WTC11 (cell line): ENCODE measurements at regions not wholly inside any gene's neighbourhood (a gene's known extent, or its start where the extent isn't known, plus 50 kb on each side); places are given as distances from the start of the nearest gene placed in this dataset.

Experiments
- ATAC-seq: fragments of 200-7000 bp; cut with Tn5 transposase; 2 replicates; pipeline ENCODE4 v1.10.0; 2021; ENCODE audit warnings: mild to moderate bottlenecking, moderate library complexity
- CTCF ChIA-PET: fragments of 300-600 bp; sonication (Branson Sonifier 250); formaldehyde crosslinking; loops from one replicate; lab custom pipeline; 2021; ENCODE audit warnings: antibody characterized with exemption; lab: Charles Lee
- POLR2A ChIA-PET: fragments of 350-600 bp; sonication (Branson Sonifier 250); formaldehyde crosslinking; loops from one replicate; lab custom pipeline; 2021; ENCODE audit warnings: antibody characterized with exemption; lab: Charles Lee
- DNase-seq: peaks from one replicate; pipeline ENCODE4 v3.0.0; 2021; ENCODE audit warnings: low spot score
- H3K27ac Mint-ChIP-seq: 2 replicates; pipeline ENCODE4 v1.8.0; 2021; ENCODE audit warnings: mixed read lengths
- H3K27me3 Mint-ChIP-seq: 2 replicates; pipeline ENCODE4 v1.8.0; 2021; ENCODE audit warnings: low read depth, mild to moderate bottlenecking, moderate library complexity, mixed read lengths
- H3K36me3 Mint-ChIP-seq: 2 replicates; pipeline ENCODE4 v1.8.0; 2021; ENCODE audit warnings: mixed read lengths
- H3K4me1 Mint-ChIP-seq: 2 replicates; pipeline ENCODE4 v1.8.0; 2022; ENCODE audit warnings: mixed read lengths
- H3K4me3 Mint-ChIP-seq: 2 replicates; pipeline ENCODE4 v1.8.0; 2021; ENCODE audit warnings: mild to moderate bottlenecking, moderate library complexity, mixed read lengths
- H3K9me3 Mint-ChIP-seq: 2 replicates; pipeline ENCODE4 v1.8.0; 2021; ENCODE audit warnings: mixed read lengths
- CREM ChIP-seq: sonication (generic); formaldehyde crosslinking; IDR thresholded peaks from 2 replicates; pipeline ENCODE4 v1.8.1; 2022; ENCODE audit warnings: mild to moderate bottlenecking, missing genetic modification reagents, moderate library complexity
- ELF4 ChIP-seq: sonication (generic); formaldehyde crosslinking; IDR thresholded peaks from 2 replicates; pipeline ENCODE4 v1.8.1; 2022; ENCODE audit warnings: low read depth, mild to moderate bottlenecking, moderate library complexity, missing genetic modification reagents
- EMX1 ChIP-seq: fragments of 250-450 bp; sonication (Bioruptor Pico); IDR thresholded peaks from 2 replicates; pipeline ENCODE4 v1.8.0; 2021; ENCODE audit warnings: mild to moderate bottlenecking
- HMGA2 ChIP-seq: fragments of 250-450 bp; sonication (Bioruptor Pico); IDR thresholded peaks from 2 replicates; pipeline ENCODE4 v1.4.0; 2021; ENCODE audit warnings: mild to moderate bottlenecking, moderate library complexity
- JUN ChIP-seq: sonication (generic); formaldehyde crosslinking; IDR thresholded peaks from 2 replicates; pipeline ENCODE4 v1.8.0; 2023; ENCODE audit warnings: mild to moderate bottlenecking, missing genetic modification reagents
- SMAD3 ChIP-seq: sonication (generic); formaldehyde crosslinking; IDR thresholded peaks from 2 replicates; pipeline ENCODE4 v1.8.0; 2022; ENCODE audit warnings: missing genetic modification reagents, mild to moderate bottlenecking, borderline replicate concordance
- ZBTB21 ChIP-seq: sonication (generic); formaldehyde crosslinking; IDR thresholded peaks from 2 replicates; pipeline ENCODE4 v1.8.1; 2023; ENCODE audit warnings: mild to moderate bottlenecking, missing genetic modification reagents, borderline replicate concordance
- ZNF219 ChIP-seq: sonication (generic); formaldehyde crosslinking; IDR thresholded peaks from 2 replicates; pipeline ENCODE4 v1.8.0; 2023; ENCODE audit warnings: missing genetic modification reagents, mild to moderate bottlenecking, borderline replicate concordance
- ZNF232 ChIP-seq: sonication (generic); formaldehyde crosslinking; IDR thresholded peaks from 2 replicates; pipeline ENCODE4 v1.8.0; 2022; ENCODE audit warnings: mild to moderate bottlenecking, missing genetic modification reagents
- ZNF317 ChIP-seq: sonication (generic); formaldehyde crosslinking; IDR thresholded peaks from 2 replicates; pipeline ENCODE4 v1.8.1; 2023; ENCODE audit warnings: low read depth, mild to moderate bottlenecking, moderate library complexity, missing genetic modification reagents, borderline replicate concordance
- ZNF396 ChIP-seq: fragments of 250-450 bp; sonication (Bioruptor Pico); IDR thresholded peaks from 2 replicates; pipeline ENCODE4 v1.8.0; 2021; ENCODE audit warnings: mild to moderate bottlenecking, moderate library complexity, borderline replicate concordance
- TF ChIP-seq, protein P1 (sequence below): fragments of 250-450 bp; sonication (Bioruptor Pico); IDR thresholded peaks from 2 replicates; pipeline ENCODE4 v1.9.0; 2021; ENCODE audit warnings: mild to moderate bottlenecking, borderline replicate concordance
- TF ChIP-seq, protein P2 (sequence below): sonication (generic); formaldehyde crosslinking; conservative IDR thresholded peaks from 2 replicates; pipeline ENCODE4 v1.8.1; 2022; ENCODE audit warnings: mild to moderate bottlenecking, missing genetic modification reagents
- TF ChIP-seq, protein P3 (sequence below): sonication (generic); formaldehyde crosslinking; IDR thresholded peaks from 2 replicates; pipeline ENCODE4 v1.8.1; 2023; ENCODE audit warnings: mild to moderate bottlenecking, missing genetic modification reagents
- TF ChIP-seq, protein P4 (sequence below): sonication (generic); formaldehyde crosslinking; IDR thresholded peaks from 2 replicates; pipeline ENCODE4 v1.8.0; 2022; ENCODE audit warnings: mild to moderate bottlenecking, missing genetic modification reagents
- TF ChIP-seq, protein P5 (sequence below): fragments of 250-450 bp; sonication (Bioruptor Pico); conservative IDR thresholded peaks from 2 replicates; pipeline ENCODE4 v1.9.0; 2021; ENCODE audit warnings: mild to moderate bottlenecking
- TF ChIP-seq, protein P6 (sequence below): fragments of 250-450 bp; sonication (Bioruptor Pico); IDR thresholded peaks from 2 replicates; pipeline ENCODE4 v2.1.2; 2022; ENCODE audit warnings: mild to moderate bottlenecking, moderate library complexity
- TF ChIP-seq, protein P7 (sequence below): sonication (generic); formaldehyde crosslinking; IDR thresholded peaks from 2 replicates; pipeline ENCODE4 v1.8.1; 2023; ENCODE audit warnings: mild to moderate bottlenecking, missing genetic modification reagents
- TF ChIP-seq, protein P8 (sequence below): fragments of 250-450 bp; sonication (Bioruptor Pico); IDR thresholded peaks from 2 replicates; pipeline ENCODE4 v1.8.0; 2021; ENCODE audit warnings: mild to moderate bottlenecking
- TF ChIP-seq, protein P9 (sequence below): sonication (generic); formaldehyde crosslinking; IDR thresholded peaks from 2 replicates; pipeline ENCODE4 v1.8.1; 2023; ENCODE audit warnings: mild to moderate bottlenecking, missing genetic modification reagents, moderate library complexity
- TF ChIP-seq, protein P10 (sequence below): fragments of 250-450 bp; sonication (Bioruptor Pico); IDR thresholded peaks from 2 replicates; pipeline ENCODE4 v1.9.0; 2021; ENCODE audit warnings: mild to moderate bottlenecking

DNA sequence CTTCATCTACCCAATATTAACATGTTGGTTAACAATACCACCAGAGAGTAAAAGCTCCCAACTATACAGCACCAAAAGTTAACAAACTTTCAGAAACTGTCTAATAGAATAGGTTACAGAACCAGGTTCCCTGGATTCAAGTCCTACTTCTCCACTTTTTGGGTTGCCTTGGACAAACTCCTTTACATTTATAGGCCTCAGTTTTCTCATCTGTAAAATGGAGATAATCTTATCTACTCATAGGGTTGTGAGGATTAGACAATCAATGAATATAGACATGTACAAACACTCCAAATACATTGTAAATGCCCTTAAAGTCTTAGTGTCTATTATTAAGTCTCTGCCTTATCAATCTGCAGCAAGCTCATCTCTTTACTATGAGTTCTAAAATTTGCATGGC, 435.2 kb downstream of the ZFHX3 start:
- peaks cover 19% of the 10 kb centered on the region for H3K9me3 Mint-ChIP-seq
- DNase-seq = no peak

DNA sequence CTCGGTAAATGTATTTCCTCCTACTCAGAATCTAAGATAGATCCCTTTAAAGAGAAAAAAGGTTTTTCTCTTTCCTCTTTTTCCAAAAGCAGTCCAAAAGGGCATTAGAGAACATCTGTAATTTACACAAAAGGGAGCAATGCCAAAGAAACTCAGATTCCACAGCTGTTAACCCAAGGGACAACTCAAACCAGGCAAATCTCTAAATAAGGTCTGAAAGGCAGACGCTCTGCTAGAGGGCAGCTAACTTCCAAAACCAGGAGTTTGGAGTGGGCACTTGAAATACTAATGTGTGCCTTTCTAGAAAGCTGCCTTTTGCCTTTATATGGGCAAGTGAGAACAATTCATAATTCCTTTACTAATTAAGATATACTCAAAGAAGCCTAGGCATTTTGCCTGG, 435.7 kb downstream of the ZFHX3 start:
- DNase-seq (no peak), ATAC-seq (no peak)
- Mint-ChIP-seq H3K36me3 (peaks cover 19% of the 10 kb centered on the region), H3K4me3 (no peak overlapping the region), H3K9me3 (peaks cover 15% of the 10 kb centered on the region), H3K27me3 (no peaks in the 10 kb centered on the region), H3K27ac (no peak overlapping the region), H3K4me1 (peaks cover 24% of the 10 kb centered on the region)
- POLR2A ChIA-PET = no interaction called here
- CTCF ChIA-PET = no interaction called here
- TF ChIP-seq ZNF317 (CRISPR knock-in tag) (no peak), JUN (CRISPR knock-in tag) (no peak), ZBTB21 (CRISPR knock-in tag) (no peak), HMGA2 (CRISPR knock-in tag) (no peak), EMX1 (CRISPR knock-in tag) (no peak), ELF4 (CRISPR knock-in tag) (no peak), ZNF396 (no peak)
- TF ChIP-seq, protein P1, sequence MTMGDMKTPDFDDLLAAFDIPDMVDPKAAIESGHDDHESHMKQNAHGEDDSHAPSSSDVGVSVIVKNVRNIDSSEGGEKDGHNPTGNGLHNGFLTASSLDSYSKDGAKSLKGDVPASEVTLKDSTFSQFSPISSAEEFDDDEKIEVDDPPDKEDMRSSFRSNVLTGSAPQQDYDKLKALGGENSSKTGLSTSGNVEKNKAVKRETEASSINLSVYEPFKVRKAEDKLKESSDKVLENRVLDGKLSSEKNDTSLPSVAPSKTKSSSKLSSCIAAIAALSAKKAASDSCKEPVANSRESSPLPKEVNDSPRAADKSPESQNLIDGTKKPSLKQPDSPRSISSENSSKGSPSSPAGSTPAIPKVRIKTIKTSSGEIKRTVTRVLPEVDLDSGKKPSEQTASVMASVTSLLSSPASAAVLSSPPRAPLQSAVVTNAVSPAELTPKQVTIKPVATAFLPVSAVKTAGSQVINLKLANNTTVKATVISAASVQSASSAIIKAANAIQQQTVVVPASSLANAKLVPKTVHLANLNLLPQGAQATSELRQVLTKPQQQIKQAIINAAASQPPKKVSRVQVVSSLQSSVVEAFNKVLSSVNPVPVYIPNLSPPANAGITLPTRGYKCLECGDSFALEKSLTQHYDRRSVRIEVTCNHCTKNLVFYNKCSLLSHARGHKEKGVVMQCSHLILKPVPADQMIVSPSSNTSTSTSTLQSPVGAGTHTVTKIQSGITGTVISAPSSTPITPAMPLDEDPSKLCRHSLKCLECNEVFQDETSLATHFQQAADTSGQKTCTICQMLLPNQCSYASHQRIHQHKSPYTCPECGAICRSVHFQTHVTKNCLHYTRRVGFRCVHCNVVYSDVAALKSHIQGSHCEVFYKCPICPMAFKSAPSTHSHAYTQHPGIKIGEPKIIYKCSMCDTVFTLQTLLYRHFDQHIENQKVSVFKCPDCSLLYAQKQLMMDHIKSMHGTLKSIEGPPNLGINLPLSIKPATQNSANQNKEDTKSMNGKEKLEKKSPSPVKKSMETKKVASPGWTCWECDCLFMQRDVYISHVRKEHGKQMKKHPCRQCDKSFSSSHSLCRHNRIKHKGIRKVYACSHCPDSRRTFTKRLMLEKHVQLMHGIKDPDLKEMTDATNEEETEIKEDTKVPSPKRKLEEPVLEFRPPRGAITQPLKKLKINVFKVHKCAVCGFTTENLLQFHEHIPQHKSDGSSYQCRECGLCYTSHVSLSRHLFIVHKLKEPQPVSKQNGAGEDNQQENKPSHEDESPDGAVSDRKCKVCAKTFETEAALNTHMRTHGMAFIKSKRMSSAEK (CRISPR knock-in tag) = no peak
- TF ChIP-seq, protein P2, sequence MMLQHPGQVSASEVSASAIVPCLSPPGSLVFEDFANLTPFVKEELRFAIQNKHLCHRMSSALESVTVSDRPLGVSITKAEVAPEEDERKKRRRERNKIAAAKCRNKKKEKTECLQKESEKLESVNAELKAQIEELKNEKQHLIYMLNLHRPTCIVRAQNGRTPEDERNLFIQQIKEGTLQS (CRISPR knock-in tag) = no peak
- TF ChIP-seq, protein P3, sequence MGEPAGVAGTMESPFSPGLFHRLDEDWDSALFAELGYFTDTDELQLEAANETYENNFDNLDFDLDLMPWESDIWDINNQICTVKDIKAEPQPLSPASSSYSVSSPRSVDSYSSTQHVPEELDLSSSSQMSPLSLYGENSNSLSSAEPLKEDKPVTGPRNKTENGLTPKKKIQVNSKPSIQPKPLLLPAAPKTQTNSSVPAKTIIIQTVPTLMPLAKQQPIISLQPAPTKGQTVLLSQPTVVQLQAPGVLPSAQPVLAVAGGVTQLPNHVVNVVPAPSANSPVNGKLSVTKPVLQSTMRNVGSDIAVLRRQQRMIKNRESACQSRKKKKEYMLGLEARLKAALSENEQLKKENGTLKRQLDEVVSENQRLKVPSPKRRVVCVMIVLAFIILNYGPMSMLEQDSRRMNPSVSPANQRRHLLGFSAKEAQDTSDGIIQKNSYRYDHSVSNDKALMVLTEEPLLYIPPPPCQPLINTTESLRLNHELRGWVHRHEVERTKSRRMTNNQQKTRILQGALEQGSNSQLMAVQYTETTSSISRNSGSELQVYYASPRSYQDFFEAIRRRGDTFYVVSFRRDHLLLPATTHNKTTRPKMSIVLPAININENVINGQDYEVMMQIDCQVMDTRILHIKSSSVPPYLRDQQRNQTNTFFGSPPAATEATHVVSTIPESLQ (CRISPR knock-in tag) = no peak
- TF ChIP-seq, protein P4, sequence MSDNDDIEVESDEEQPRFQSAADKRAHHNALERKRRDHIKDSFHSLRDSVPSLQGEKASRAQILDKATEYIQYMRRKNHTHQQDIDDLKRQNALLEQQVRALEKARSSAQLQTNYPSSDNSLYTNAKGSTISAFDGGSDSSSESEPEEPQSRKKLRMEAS (CRISPR knock-in tag) = no peak
- TF ChIP-seq, protein P5, sequence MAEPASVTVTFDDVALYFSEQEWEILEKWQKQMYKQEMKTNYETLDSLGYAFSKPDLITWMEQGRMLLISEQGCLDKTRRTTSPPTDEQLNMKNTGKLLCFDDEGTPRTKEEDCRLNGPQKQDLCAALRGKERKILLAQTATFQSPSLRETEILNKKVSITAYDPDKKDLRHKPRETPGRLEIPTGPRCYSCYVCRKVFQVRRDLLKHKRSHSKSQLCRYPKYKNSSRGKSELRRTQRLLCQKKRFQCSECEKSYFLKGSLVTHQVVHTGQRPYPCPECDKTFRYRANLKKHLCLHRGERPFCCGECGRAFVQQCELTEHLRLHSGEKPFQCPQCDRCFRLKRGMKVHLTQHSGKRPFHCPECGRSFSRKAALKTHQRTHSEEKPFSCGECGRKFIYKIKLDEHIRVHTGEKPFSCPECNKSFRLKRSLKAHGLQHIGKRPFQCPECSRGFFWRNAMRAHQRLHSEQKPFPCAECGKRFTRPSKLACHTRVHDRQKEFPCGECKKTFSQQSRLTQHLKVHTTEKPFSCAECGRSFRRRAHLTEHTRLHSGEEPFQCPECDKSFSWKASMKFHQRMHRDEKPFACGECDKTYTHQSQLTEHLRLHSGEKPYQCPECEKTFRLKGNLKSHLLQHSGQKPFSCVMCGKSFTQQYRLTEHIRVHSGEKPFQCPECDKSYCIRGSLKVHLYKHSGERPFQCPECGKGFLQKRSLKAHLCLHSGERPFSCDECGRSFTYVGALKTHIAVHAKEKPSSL = no peak

More for the DNA sequence above, 435.2 kb downstream of the ZFHX3 start:
- TF ChIP-seq, protein P6, sequence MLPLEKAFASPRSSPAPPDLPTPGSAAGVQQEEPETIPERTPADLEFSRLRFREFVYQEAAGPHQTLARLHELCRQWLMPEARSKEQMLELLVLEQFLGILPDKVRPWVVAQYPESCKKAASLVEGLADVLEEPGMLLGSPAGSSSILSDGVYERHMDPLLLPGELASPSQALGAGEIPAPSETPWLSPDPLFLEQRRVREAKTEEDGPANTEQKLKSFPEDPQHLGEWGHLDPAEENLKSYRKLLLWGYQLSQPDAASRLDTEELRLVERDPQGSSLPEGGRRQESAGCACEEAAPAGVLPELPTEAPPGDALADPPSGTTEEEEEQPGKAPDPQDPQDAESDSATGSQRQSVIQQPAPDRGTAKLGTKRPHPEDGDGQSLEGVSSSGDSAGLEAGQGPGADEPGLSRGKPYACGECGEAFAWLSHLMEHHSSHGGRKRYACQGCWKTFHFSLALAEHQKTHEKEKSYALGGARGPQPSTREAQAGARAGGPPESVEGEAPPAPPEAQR (CRISPR knock-in tag) = no peak
- TF ChIP-seq, protein P7, sequence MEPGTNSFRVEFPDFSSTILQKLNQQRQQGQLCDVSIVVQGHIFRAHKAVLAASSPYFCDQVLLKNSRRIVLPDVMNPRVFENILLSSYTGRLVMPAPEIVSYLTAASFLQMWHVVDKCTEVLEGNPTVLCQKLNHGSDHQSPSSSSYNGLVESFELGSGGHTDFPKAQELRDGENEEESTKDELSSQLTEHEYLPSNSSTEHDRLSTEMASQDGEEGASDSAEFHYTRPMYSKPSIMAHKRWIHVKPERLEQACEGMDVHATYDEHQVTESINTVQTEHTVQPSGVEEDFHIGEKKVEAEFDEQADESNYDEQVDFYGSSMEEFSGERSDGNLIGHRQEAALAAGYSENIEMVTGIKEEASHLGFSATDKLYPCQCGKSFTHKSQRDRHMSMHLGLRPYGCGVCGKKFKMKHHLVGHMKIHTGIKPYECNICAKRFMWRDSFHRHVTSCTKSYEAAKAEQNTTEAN (CRISPR knock-in tag) = no peak
- TF ChIP-seq, protein P8, sequence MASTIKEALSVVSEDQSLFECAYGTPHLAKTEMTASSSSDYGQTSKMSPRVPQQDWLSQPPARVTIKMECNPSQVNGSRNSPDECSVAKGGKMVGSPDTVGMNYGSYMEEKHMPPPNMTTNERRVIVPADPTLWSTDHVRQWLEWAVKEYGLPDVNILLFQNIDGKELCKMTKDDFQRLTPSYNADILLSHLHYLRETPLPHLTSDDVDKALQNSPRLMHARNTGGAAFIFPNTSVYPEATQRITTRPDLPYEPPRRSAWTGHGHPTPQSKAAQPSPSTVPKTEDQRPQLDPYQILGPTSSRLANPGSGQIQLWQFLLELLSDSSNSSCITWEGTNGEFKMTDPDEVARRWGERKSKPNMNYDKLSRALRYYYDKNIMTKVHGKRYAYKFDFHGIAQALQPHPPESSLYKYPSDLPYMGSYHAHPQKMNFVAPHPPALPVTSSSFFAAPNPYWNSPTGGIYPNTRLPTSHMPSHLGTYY = no peak
- no peak for TF ChIP-seq ZNF232 (CRISPR knock-in tag)
- no peak for TF ChIP-seq ZNF219 (CRISPR knock-in tag)
- no peak for TF ChIP-seq CREM (CRISPR knock-in tag)
- no peak for TF ChIP-seq SMAD3
- TF ChIP-seq, protein P9, sequence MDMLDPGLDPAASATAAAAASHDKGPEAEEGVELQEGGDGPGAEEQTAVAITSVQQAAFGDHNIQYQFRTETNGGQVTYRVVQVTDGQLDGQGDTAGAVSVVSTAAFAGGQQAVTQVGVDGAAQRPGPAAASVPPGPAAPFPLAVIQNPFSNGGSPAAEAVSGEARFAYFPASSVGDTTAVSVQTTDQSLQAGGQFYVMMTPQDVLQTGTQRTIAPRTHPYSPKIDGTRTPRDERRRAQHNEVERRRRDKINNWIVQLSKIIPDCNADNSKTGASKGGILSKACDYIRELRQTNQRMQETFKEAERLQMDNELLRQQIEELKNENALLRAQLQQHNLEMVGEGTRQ (CRISPR knock-in tag) = no peak
- TF ChIP-seq, protein P10, sequence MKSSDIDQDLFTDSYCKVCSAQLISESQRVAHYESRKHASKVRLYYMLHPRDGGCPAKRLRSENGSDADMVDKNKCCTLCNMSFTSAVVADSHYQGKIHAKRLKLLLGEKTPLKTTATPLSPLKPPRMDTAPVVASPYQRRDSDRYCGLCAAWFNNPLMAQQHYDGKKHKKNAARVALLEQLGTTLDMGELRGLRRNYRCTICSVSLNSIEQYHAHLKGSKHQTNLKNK (CRISPR knock-in tag) = no peak
- Mint-ChIP-seq H3K4me3 (no peak overlapping the region), H3K27me3 (no peaks in the 10 kb centered on the region), H3K27ac (no peak overlapping the region), H3K4me1 (peaks cover 24% of the 10 kb centered on the region), H3K36me3 (peaks cover 22% of the 10 kb centered on the region)
- no peak for ATAC-seq
- POLR2A ChIA-PET = no interaction called here
- CTCF ChIA-PET = no interaction called here
